DMS153 (cell line): ENCODE measurements at regions not wholly inside any gene's neighbourhood (a gene's known extent, or its start where the extent isn't known, plus 50 kb on each side); places are given as distances from the start of the nearest gene placed in this dataset.

Experiments used
- DNase-seq: peaks from one replicate; lab custom pipeline; 2025; lab: John Stamatoyannopoulos, UW

GRCh38 chr20:24181151-24181550, 192.6 kb upstream of the GGTLC1 start:
- no peak for DNase-seq

GRCh38 chr20:24169256-24169655, 180.7 kb upstream of the GGTLC1 start:
- no peak for DNase-seq

GRCh38 chr20:24166412-24166811, 177.8 kb upstream of the GGTLC1 start:
- no peak for DNase-seq

- no peak for DNase-seq
These were observed 177.5 kb upstream of the GGTLC1 start for GRCh38 chr20:24166123-24166381.

GRCh38 chr20:24165301-24166122, 176.9 kb upstream of the GGTLC1 start:
- DNase-seq, result no peak

- no peak for DNase-seq
These were observed 175.8 kb upstream of the GGTLC1 start for GRCh38 chr20:24164360-24164759.

GRCh38 chr20:24163506-24163905, 174.9 kb upstream of the GGTLC1 start:
- no peak for DNase-seq

GRCh38 chr20:24160563-24161281, 172.1 kb upstream of the GGTLC1 start:
- DNase-seq, result peak; percentile 1

- no peak for DNase-seq
These were observed 169.7 kb upstream of the GGTLC1 start for GRCh38 chr20:24158281-24158680.

- no peak for DNase-seq
These were observed 168.6 kb upstream of the GGTLC1 start for GRCh38 chr20:24157213-24157612.

- DNase-seq, result no peak
These were observed 164.8 kb upstream of the GGTLC1 start for GRCh38 chr20:24153101-24154040.

- DNase-seq, result no peak
These were observed 163.2 kb upstream of the GGTLC1 start for GRCh38 chr20:24151621-24152294.

GRCh38 chr20:24150406-24150805, 161.8 kb upstream of the GGTLC1 start:
- DNase-seq, result no peak

GRCh38 chr20:24149881-24150307, 161.3 kb upstream of the GGTLC1 start:
- no peak for DNase-seq

- no peak for DNase-seq
These were observed 160.6 kb upstream of the GGTLC1 start for GRCh38 chr20:24149175-24149574.

GRCh38 chr20:24148372-24148771, 159.8 kb upstream of the GGTLC1 start:
- no peak for DNase-seq

GRCh38 chr20:24147961-24148360, 159.4 kb upstream of the GGTLC1 start:
- no peak for DNase-seq

GRCh38 chr20:24147479-24147878, 158.9 kb upstream of the GGTLC1 start:
- no peak for DNase-seq

GRCh38 chr20:24146231-24146634, 157.7 kb upstream of the GGTLC1 start:
- no peak for DNase-seq

- no peak for DNase-seq
These were observed 155.8 kb upstream of the GGTLC1 start for GRCh38 chr20:24144371-24144770.

- DNase-seq, result no peak
These were observed 152.5 kb upstream of the GGTLC1 start for GRCh38 chr20:24141111-24141510.

GRCh38 chr20:24139846-24140245, 151.3 kb upstream of the GGTLC1 start:
- DNase-seq, result no peak
